ENCODE measurements at regions not wholly inside any gene's neighbourhood (a gene's known extent, or its start where the extent isn't known, plus 50 kb on each side); places are given as distances from the start of the nearest gene placed in this dataset.

GRCh38 chr9:81758123-81758797, 68.9 kb upstream of the TLE1 start:
- no peak overlapping the region for H3K9ac ChIP-seq
- POLR2A ChIA-PET = no interaction called here

More at GRCh38 chr9:81758123-81758797, 68.9 kb upstream of the TLE1 start:
- 96% methylated on average over 3 of the region's 3 CpGs for WGBS (ENCODE audit: low lambda C conversion rate)
- no peak overlapping the region for H3K4me2 ChIP-seq
- H4K20me1 ChIP-seq (ENCODE audit: insufficient read depth) = no peaks in the 10 kb centered on the region
- DNase-seq = no peak
- no peaks in the 10 kb centered on the region for H3K36me3 ChIP-seq (replicated peaks in 1 of 2; ENCODE audit: control insufficient read depth in 1 of 2, insufficient read depth in 2 of 2, low read length in 1 of 2)
- no peaks in the 10 kb centered on the region for H3K27me3 ChIP-seq (ENCODE audit: insufficient read depth)
- no peak overlapping the region for H3K4me3 ChIP-seq (ENCODE audit: low read depth in 2 of 2, low read length in 1 of 2)
- H3K27ac ChIP-seq (ENCODE audit: low read depth in 2 of 2, low read length in 1 of 2) = no peak overlapping the region
- H3K9me2 ChIP-seq = no peaks in the 10 kb centered on the region
- no peak for TF ChIP-seq ZBTB33 (IDR thresholded peaks at IDR 0.05; ENCODE audit: borderline replicate concordance, low read depth)
- TF ChIP-seq RXRA (IDR thresholded peaks at IDR 0.05; ENCODE audit: borderline replicate concordance, low read depth) = no peak
- TF ChIP-seq POLR2AphosphoS5 (IDR thresholded peaks at IDR 0.05; ENCODE audit: low read depth, low read length) = no peak
- TF ChIP-seq GATA2 (CRISPR knock-in tag; IDR thresholded peaks at IDR 0.05) = no peak
- no peak for TF ChIP-seq FOXJ3 (CRISPR knock-in tag; IDR thresholded peaks at IDR 0.05)
- no peak for TF ChIP-seq CTCF (IDR thresholded peaks at IDR 0.05)
- TF ChIP-seq JUND (IDR thresholded peaks at IDR 0.05) = no peak
- TF ChIP-seq USF2 (IDR thresholded peaks at IDR 0.05; ENCODE audit: borderline replicate concordance, low read depth, low read length) = no peak
- no peak for TF ChIP-seq GABPA (IDR thresholded peaks at IDR 0.05; ENCODE audit: low read depth)
- no peak for TF ChIP-seq MXI1 (IDR thresholded peaks at IDR 0.05; ENCODE audit: low read depth, low read length)
- no peak for TF ChIP-seq TCF12 (IDR thresholded peaks at IDR 0.05)
- no peak for TF ChIP-seq PBX3 (IDR thresholded peaks at IDR 0.05)
- TF ChIP-seq RFX5 (IDR thresholded peaks at IDR 0.05; ENCODE audit: low read length) = no peak
- no peak for TF ChIP-seq FOSL2 (IDR thresholded peaks at IDR 0.05; ENCODE audit: borderline replicate concordance, low read depth)
- TF ChIP-seq USF1 (IDR thresholded peaks at IDR 0.05; ENCODE audit: borderline replicate concordance, low read depth) = no peak
- TF ChIP-seq TAF1 (IDR thresholded peaks at IDR 0.05; ENCODE audit: borderline replicate concordance, low read depth, low read length) = no peak
- no peak for TF ChIP-seq RAD21 (IDR thresholded peaks at IDR 0.05; ENCODE audit: low read length)
- no peak for TF ChIP-seq RCOR1 (IDR thresholded peaks at IDR 0.05; ENCODE audit: low read length)
- no peak overlapping the region for H2AFZ ChIP-seq (ENCODE audit: low read depth)
- no peaks in the 10 kb centered on the region for H3K9me3 ChIP-seq
- no peaks in the 10 kb centered on the region for H3K79me2 ChIP-seq (ENCODE audit: insufficient read depth)
- H3F3A ChIP-seq (replicated peaks; ENCODE audit: insufficient read depth) = no peaks in the 10 kb centered on the region
- 0 out of 4 replicates have a peak, but pooled peaks cover 0 to 3% of the 10 kb centered on the region in 2 experiments for H3K4me1 ChIP-seq (ENCODE audit: control insufficient read depth in 1 of 2, insufficient read depth in 2 of 2, low read depth in 1 of 2, low read length in 1 of 2)
- CTCF ChIA-PET = no interaction called here
